ENCODE measurements at regions not wholly inside any gene's neighbourhood (a gene's known extent, or its start where the extent isn't known, plus 50 kb on each side); places are given as distances from the start of the nearest gene placed in this dataset.

DNA sequence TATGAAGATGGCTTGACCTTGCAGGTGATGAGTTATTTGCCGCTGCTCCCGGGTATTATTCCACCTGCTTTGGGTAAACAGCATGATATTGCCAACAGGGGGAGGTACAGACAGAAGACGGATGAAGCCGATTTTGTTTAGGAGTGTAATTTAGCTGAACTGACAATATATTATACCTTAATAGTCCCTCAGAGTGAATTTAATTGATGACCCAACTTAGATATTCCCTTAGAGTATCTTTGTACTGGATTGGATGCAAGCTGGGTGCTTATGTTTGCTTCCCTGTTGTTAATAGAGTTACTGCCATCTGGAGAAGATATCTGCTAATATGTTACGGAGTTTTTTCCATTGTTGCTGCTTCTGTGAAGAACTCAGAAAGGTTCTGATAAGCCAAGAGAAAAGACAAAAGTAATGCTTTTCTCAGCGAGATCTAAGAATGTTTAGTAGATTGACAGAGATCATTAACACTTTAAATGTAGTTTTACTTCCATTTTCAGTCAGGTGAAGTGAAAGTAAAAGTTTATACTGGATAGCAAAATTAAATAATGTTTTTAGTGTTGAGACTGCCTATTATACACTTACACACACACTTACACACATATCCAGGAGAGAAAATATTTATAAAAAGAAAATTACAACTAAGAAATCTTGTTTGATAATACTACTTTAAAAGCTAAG lies 2220.8 kb upstream of the PCDH20 start:
- H2AFZ ChIP-seq (ENCODE audit: low read depth, low read length), result peak overlapping the region; percentile 21
- FAIRE-seq, result no peak

GRCh38 chr13:63632321-63632720 lies 2216.7 kb upstream of the PCDH20 start:
- H3K36me3 ChIP-seq (ENCODE audit: control insufficient read depth in 2 of 2, extremely low read depth in 1 of 2, insufficient read depth in 2 of 2, low read length in 2 of 2), result no peaks in the 10 kb centered on the region
- intact Hi-C loops (cut with micrococcal nuclease) (no loop called here), dilution Hi-C loops (cut with MboI; ENCODE audit: extremely low pct_ligation_motif_present, low sequenced_read_pairs) (no loop called here)
- H3K9me1 ChIP-seq (replicated peaks; ENCODE audit: control insufficient read depth, extremely low read depth, insufficient read depth, low read length), result no peaks in the 10 kb centered on the region
- no peaks in the 10 kb centered on the region for H3K9me3 ChIP-seq (replicated peaks; ENCODE audit: control insufficient read depth, insufficient read depth, low read length)
- H3K4me1 ChIP-seq (ENCODE audit: control insufficient read depth, extremely low read depth, insufficient read depth, low read length), result no peaks in the 10 kb centered on the region
- no TSS peak for BruUV-seq (replicated peaks)
- FAIRE-seq, result no peak
- no peak overlapping the region for H3K27ac ChIP-seq (ENCODE audit: insufficient read depth, low read depth, low read length)
- TF ChIP-seq FOS (IDR thresholded peaks at IDR 0.05; ENCODE audit: borderline replicate concordance, insufficient read depth, low read length), result no peak
- TF ChIP-seq, protein P1, sequence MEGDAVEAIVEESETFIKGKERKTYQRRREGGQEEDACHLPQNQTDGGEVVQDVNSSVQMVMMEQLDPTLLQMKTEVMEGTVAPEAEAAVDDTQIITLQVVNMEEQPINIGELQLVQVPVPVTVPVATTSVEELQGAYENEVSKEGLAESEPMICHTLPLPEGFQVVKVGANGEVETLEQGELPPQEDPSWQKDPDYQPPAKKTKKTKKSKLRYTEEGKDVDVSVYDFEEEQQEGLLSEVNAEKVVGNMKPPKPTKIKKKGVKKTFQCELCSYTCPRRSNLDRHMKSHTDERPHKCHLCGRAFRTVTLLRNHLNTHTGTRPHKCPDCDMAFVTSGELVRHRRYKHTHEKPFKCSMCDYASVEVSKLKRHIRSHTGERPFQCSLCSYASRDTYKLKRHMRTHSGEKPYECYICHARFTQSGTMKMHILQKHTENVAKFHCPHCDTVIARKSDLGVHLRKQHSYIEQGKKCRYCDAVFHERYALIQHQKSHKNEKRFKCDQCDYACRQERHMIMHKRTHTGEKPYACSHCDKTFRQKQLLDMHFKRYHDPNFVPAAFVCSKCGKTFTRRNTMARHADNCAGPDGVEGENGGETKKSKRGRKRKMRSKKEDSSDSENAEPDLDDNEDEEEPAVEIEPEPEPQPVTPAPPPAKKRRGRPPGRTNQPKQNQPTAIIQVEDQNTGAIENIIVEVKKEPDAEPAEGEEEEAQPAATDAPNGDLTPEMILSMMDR (IDR thresholded peaks at IDR 0.05; ENCODE audit: extremely low read depth in 1 of 2, insufficient read depth in 1 of 2, low read depth in 1 of 2, low read length in 2 of 2), result no peak
- no peak for TF ChIP-seq POLR2A (IDR thresholded peaks at IDR 0.05; ENCODE audit: low read depth, low read length)
- no peak for TF ChIP-seq JUN (IDR thresholded peaks at IDR 0.05; ENCODE audit: borderline replicate concordance, insufficient read depth, insufficient read length, low read depth)
- TF ChIP-seq GATA2 (IDR thresholded peaks at IDR 0.05; ENCODE audit: insufficient read depth, insufficient read length, low read depth, low read length), result no peak
- TF ChIP-seq MYC (IDR thresholded peaks at IDR 0.05; ENCODE audit: low read depth, low read length), result no peak
- no peak for TF ChIP-seq POLR2AphosphoS5 (IDR thresholded peaks at IDR 0.05; ENCODE audit: insufficient read depth, low read depth, low read length)
- no peak for TF ChIP-seq EZH2 (IDR thresholded peaks at IDR 0.05; ENCODE audit: borderline replicate concordance, low read depth, low read length, severe bottlenecking)
- TF ChIP-seq MAX (IDR thresholded peaks at IDR 0.05; ENCODE audit: insufficient read depth, insufficient read length), result no peak
- no peaks in the 10 kb centered on the region for H4K20me1 ChIP-seq (replicated peaks; ENCODE audit: control insufficient read depth, extremely low read depth, insufficient read depth, low read length)
- H3K79me2 ChIP-seq (ENCODE audit: control insufficient read depth, insufficient read depth, low read length), result no peaks in the 10 kb centered on the region
- no peak overlapping the region for H3K4me2 ChIP-seq (ENCODE audit: insufficient read depth, low read length)
- no peak overlapping the region for H3K9ac ChIP-seq (replicated peaks; ENCODE audit: extremely low read depth, insufficient read depth, low read length)
- H3K27me3 ChIP-seq (ENCODE audit: control insufficient read depth in 2 of 2, insufficient read depth in 2 of 2, low read length in 2 of 2), result no peaks in the 10 kb centered on the region
- H3K4me3 ChIP-seq (replicated peaks in 1 of 3; ENCODE audit: insufficient read depth in 1 of 3, low read depth in 1 of 3, low read length in 3 of 3), result no peak overlapping the region
- H2AFZ ChIP-seq (ENCODE audit: low read depth, low read length), result no peak overlapping the region
- CTCF ChIA-PET, result no interaction called here
- no peak for DNase-seq (ENCODE audit: low read depth, low spot score)
- POLR2A ChIA-PET, result no interaction called here

More for the DNA sequence above, 2220.8 kb upstream of the PCDH20 start:
- Histone ChIP-seq H3K9me1 (replicated peaks; ENCODE audit: control insufficient read depth, extremely low read depth, insufficient read depth, low read length) (no peaks in the 10 kb centered on the region), H3K36me3 (ENCODE audit: control insufficient read depth in 2 of 2, extremely low read depth in 1 of 2, insufficient read depth in 2 of 2, low read length in 2 of 2) (no peaks in the 10 kb centered on the region), H3K4me1 (ENCODE audit: control insufficient read depth, extremely low read depth, insufficient read depth, low read length) (no peaks in the 10 kb centered on the region), H3K27me3 (ENCODE audit: control insufficient read depth in 2 of 2, insufficient read depth in 2 of 2, low read length in 2 of 2) (no peaks in the 10 kb centered on the region), H3K27ac (ENCODE audit: insufficient read depth, low read depth, low read length) (no peak overlapping the region), H3K9ac (replicated peaks; ENCODE audit: extremely low read depth, insufficient read depth, low read length) (no peak overlapping the region), H3K9me3 (replicated peaks; ENCODE audit: control insufficient read depth, insufficient read depth, low read length) (no peaks in the 10 kb centered on the region), H4K20me1 (replicated peaks; ENCODE audit: control insufficient read depth, extremely low read depth, insufficient read depth, low read length) (no peaks in the 10 kb centered on the region), H3K4me3 (replicated peaks in 1 of 3; ENCODE audit: insufficient read depth in 1 of 3, low read depth in 1 of 3, low read length in 3 of 3) (peak overlapping the region in 2 of 3 experiments; percentile 1 to 34), H3K4me2 (ENCODE audit: insufficient read depth, low read length) (peak overlapping the region; percentile 27), H3K79me2 (ENCODE audit: control insufficient read depth, insufficient read depth, low read length) (no peaks in the 10 kb centered on the region)
- peak; percentile 45 for DNase-seq (ENCODE audit: low read depth, low spot score)
- no TSS peak for BruUV-seq (replicated peaks)
- CTCF ChIA-PET, result interaction anchor here (1.1 kb wide), 1 partner anchor 10 kb away, joined by 5 read pairs; no protein-coding TSS in a partner anchor
- POLR2A ChIA-PET, result no interaction called here
- intact Hi-C loops (cut with micrococcal nuclease), result no loop called here
- dilution Hi-C loops (cut with MboI; ENCODE audit: extremely low pct_ligation_motif_present, low sequenced_read_pairs), result no loop called here
- TF ChIP-seq, protein P1 (IDR thresholded peaks at IDR 0.05; ENCODE audit: extremely low read depth in 1 of 2, insufficient read depth in 1 of 2, low read depth in 1 of 2, low read length in 2 of 2), result peak in 1 of 2 donors; percentile 13
- TF ChIP-seq MYC (IDR thresholded peaks at IDR 0.05; ENCODE audit: low read depth, low read length), result no peak
- TF ChIP-seq GATA2 (IDR thresholded peaks at IDR 0.05; ENCODE audit: insufficient read depth, insufficient read length, low read depth, low read length), result no peak

Measured in endothelial cell of umbilical vein (primary cell).